ENCODE measurements at regions not wholly inside any gene's neighbourhood (a gene's known extent, or its start where the extent isn't known, plus 50 kb on each side); places are given as distances from the start of the nearest gene placed in this dataset.

GRCh38 chr9:95731876-95732275, 143.6 kb upstream of the ERCC6L2 start:
- TF ChIP-seq ZNF253 (CRISPR knock-in tag; conservative IDR thresholded peaks at IDR 0.05) (no peak), USF1 (CRISPR knock-in tag; IDR thresholded peaks at IDR 0.05) (no peak), CTCF (IDR thresholded peaks at IDR 0.05 in 2 of 3, conservative IDR thresholded peaks at IDR 0.05 in 1 of 3; ENCODE audit: insufficient read depth in 2 of 3, low read depth in 1 of 3, low read length in 3 of 3) (no peak), RAD21 (CRISPR knock-in tag; conservative IDR thresholded peaks at IDR 0.05 in 1 of 2, IDR thresholded peaks at IDR 0.05 in 1 of 2) (no peak), ZZZ3 (IDR thresholded peaks at IDR 0.05) (no peak)

All from K562 (cell line).